HG03442 (cell line): ENCODE measurements at regions not wholly inside any gene's neighbourhood (a gene's known extent, or its start where the extent isn't known, plus 50 kb on each side); places are given as distances from the start of the nearest gene placed in this dataset.

Experiments
- ATAC-seq: cut with Tn5 transposase; IDR thresholded peaks from one replicate; pipeline ENCODE4 v1.9.1; 2021; ENCODE audit warnings: mild to moderate bottlenecking, moderate library complexity; ENCODE audit not compliant: unreplicated experiment

GRCh38 chr22:49263101-49263500 is 564.6 kb downstream of the BRD1 start:
- ATAC-seq: no peak

DNA sequence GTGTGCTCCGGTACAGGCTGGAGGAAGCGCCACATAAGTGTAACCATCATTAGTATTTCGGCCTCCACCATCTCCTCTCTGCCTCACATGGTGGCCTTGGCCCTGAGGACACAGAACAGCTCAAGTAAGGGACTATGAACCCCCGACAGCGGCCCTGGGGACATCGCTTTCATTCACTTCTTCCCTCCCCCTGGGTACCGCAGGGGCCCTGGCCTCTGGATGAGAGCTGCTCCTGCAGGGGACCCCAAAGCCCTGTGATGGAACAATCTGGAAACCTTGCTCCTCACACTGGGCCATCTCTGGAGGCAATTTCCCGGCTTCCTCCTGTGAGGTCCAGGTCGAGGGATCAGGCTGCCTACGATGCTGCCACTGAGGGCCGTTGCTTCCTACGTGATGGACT is 565.5 kb downstream of the BRD1 start:
- no peak for ATAC-seq

- ATAC-seq: no peak
Observed at GRCh38 chr22:49261616-49262015, 566.1 kb downstream of the BRD1 start.

DNA sequence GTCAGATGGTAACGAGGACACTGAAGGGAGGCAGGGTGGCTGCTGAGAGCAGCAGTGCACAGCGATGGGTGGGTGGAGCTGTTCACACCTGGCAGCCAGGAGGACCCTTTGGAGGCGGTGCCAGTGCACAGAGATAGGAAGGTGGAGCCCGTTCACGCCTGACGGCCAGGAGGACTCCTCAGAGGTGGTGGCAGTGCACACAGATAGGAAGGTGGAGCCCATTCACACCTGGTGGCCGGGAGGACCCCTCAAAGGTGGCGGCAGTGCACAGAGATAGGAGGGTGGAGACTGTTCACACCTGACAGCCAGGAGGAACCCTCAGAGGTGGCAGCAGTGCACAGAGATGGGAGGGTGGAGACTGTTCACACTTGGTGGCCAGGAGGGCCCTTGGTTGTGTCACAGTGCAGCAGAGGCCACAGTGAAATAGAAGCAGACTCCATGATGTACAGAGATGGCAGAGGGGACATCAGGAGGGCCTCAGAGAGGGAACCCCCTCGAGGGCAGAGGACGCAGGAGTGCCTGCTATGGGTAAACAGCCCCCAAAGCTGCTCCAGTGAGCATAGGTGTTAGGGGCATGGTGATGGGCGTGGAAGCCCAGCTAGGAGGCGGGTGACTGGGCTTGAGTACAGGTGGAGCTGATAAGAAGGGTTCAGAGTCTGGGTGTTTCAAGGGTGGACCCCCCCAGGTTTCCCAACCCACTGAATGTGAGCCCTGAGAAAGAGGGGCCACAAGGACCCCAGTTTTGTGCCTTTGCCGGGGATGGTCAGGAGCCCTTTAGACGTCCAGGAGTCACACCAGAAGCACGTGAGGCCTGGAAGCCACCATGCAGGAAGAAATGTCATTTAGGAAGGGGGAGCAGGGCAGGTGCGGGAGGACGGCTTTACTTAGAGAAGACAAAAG is 566.7 kb downstream of the BRD1 start:
- no peak for ATAC-seq

DNA sequence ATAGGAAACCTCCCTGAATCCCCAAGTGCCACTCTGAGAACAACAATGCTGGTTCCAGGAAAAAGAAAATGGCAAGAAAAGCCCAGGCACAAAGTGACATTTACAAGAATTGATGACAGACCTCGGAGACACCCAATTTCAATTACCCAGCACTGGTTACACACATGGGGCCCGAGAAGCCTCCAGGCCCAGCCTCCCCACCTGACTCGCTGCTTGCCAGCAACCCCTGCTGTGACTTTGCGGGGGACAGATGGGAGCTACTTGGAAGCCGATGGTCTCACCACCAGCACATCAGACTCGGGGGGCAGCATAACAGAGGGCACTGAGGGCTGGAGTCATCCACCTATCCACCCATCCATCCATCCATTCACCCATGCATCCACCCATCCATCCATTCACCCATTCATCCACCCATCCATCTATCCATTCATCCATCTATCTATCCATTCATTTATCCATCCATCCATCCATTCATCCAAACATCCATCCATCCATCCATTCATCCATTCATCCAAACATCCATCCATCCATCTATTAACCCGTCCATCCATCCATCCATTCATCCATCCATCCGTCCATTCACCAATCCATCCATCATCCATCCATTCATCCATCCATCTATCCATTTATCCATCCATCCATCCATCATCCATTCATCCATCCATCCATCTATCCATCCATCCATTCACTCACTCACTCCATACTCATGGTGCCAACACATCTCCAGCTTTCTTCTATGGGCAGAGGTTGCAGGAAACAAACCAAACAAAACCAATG is 567.6 kb downstream of the BRD1 start:
- no peak for ATAC-seq

- no peak for ATAC-seq
Observed at GRCh38 chr22:49258107-49259010, 569.3 kb downstream of the BRD1 start.

DNA sequence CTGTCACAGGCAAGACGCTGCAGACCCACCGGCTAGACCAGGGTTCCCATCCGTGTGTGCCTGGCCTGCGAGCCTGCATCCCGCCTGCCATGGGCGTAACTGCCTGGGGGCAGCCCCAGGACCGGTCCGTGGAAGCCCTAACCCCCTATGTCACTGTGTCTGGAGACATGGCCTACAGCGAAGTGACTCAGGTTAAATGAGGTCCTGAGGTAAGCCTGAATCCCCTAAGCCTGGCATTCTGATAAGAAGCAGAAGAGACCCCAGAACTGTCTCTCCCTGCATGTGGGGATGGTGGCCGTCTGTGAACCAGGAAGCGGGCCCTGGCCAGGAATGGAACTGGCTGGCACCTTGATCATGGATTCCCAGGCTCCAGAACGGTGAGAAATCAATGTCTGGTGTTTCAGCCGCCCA is 570.1 kb downstream of the BRD1 start:
- no peak for ATAC-seq

GRCh38 chr22:49255741-49256318 is 571.8 kb downstream of the BRD1 start:
- ATAC-seq: no peak

DNA sequence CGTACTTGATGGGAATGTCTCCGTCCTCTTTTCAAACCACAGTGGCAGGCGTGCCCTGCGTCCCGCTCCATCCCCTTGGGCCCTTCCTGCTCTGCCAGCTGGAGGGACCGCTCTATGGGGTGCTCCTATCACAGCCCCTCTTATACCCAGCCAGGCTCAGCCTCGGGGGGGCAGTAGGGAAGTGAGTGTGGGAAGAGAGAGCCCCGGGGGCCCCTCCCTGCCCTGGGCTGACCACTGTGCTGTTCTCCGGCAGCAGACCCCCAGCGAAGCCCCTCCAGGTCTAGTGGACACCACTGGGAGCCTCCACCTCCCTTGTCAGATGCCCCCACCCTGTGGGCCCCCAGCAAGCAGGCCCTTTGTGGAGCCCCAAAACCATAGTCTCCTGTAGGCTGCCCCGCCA is 572.5 kb downstream of the BRD1 start:
- ATAC-seq: no peak

GRCh38 chr22:49253656-49254055 is 574.0 kb downstream of the BRD1 start:
- ATAC-seq: no peak

- ATAC-seq: no peak
Observed at GRCh38 chr22:49251371-49251770, 576.3 kb downstream of the BRD1 start.

DNA sequence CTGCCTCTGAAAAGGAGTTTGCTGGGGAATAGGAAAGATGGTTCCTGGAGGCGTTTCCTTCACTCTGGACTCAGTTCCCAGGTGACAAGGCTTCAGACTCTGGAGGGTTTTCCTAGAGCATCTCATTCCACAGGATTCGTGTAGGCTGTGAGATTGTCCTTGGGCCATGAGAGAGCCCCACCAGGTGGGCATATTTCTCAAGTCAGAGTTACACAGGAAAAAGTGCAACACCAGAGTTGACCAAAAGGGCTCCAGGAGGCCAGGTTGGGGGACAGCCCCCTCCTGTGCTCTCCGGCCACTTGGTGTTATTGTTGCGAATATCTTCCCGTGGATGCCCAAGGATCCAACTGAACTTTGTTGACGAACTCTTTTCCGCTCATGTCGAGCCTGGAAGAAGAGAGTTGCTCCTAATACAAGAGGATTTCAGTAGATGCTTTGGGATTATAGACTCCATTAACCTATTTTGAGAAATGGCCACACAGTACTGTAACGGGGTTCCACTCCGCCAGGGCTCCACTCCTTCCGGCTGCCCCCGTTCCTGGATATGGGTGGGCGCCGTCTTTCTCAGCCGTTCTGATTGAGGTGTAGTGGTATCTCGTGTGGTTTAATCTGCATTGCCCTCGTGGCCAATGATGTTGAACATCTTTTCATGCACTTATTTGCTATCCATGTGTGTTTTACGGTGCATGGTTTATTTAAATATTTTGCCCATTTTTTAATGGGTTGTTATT is 580.3 kb downstream of the BRD1 start:
- ATAC-seq: no peak

DNA sequence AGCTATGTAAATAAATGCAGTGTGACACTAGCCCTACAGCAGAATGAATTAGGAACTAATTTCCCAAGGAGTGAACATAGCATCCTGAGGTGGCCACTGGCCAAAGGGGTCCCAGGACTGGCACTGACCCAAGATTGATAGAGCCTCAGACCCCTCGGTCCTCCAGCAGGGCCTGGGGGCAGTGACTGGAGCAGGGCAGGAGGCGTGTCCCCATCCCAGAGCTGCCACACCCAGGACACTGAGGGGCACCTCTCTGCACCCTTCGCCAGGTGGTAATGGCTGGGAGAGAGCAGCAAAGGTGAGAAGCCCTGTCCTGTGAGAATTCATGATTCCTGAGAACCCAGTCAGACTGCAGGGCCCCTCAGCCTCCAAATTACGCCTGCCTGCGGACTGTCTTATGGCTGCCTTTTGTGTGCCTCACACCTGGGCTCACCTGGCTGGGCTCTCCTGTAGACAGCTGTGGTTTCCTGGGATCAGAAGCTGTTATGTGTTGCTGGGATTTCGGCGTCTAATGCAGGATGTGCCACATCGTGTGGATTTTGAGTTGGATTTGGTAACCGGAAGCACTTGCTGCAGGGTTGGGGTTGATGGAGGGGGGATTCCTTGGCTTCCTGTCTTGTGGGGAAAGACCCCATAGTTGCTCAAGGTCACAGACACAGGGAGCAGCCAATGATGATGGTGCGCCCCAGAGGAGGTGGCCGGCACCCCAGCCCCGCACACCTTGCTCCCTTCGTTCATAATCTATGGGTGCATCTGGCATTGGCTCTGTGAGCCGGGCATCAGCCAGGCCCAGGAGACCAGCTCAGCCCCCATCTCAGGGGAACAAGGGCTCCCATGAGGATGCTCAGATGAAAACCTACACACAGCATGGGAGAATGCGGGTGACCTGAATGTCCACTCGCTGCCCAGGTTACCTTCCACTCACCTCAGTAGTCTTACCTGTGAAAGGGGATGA is 582.9 kb downstream of the BRD1 start:
- ATAC-seq: no peak

DNA sequence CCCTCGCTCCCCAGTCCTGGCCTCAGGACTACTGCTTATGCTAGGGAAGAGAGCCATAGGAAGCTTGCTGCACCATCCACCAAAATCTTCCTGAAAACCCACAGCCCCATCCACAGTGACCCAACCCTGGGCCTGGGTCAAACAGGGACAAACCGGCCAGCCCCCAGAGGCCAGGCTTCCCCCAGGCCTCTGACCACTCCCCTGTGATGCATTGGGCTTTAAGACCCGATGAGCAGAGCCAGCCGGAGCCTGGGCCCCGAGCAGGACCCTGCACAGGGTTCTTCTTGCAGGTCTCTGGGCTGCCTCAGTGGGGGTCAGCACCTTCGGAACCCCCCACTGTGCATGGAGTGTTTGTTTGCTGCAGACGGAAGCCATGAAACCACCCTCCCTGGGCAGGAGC is 583.7 kb downstream of the BRD1 start:
- ATAC-seq: no peak

- no peak for ATAC-seq
Observed at GRCh38 chr22:49243335-49243734, 584.3 kb downstream of the BRD1 start.

GRCh38 chr22:49242480-49242879 is 585.2 kb downstream of the BRD1 start:
- ATAC-seq: no peak

DNA sequence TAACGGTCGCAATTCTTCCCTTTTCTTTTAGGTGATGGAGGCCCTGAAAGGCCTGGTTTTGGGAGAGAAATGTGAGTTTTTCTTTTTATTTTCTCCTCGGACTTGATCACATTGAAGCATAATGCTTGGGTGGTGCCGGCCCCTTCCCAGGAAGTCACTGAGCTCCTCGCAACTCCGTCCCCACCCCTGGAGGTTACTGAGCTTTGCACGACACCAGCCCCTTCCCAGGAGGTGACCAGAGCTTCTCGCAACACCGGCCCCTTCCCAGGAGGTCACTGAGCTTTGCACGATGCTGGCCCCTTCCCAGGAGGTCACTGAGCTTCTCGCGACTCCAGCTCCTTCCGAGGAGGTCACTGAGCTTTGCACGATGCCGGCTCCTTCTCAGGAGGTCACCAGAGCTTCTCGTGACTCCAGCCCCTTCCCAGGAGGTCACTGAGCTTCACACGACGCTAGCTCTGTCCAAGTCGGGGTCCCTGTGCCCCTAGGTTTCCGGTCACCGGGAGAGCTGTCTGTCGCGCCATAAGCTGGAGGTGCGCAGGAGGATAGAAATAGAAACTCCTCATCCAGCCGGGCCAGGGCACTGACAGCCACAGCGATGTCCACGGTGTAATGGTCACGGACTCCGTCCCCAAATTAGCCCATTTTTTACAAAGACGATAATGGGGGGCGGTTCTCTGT is 586.4 kb downstream of the BRD1 start:
- ATAC-seq: no peak

DNA sequence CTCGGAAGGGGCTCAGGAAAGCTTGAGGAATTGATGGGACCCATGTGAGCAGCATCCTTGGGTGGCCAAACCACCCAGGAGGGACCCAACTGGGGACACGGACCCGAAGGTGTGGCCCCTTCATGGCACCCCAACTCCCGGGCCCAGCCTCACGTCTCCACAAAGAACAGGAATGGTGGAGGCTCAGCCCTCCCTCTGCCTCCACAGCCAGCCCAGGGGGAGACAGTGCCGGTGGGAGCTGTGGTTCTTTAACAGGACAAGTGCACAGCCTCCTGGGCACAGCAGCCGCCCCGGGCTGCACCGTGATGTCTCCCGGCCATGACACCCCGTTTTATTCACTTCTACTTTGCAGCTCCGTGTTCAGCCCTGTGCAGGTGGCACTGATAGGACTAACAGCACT is 587.2 kb downstream of the BRD1 start:
- ATAC-seq: no peak
